Gastrocnemius medialis (tissue), 4 donors: ENCODE measurements at regions not wholly inside any gene's neighbourhood (a gene's known extent, or its start where the extent isn't known, plus 50 kb on each side); places are given as distances from the start of the nearest gene placed in this dataset.

ENCODE experiments used
- CTCF ChIP-seq, 5 experiments: fragments of 450-650 bp in 3 of 5; fragments of 200-600 bp in 2 of 5; sonication (generic) in 2 of 5; IDR thresholded peaks in 4 of 5; conservative IDR thresholded peaks in 1 of 5; 1 replicate in 4 of 5; 2 replicates in 1 of 5; pipeline ENCODE4 v1.5.1; 2016 to 2019; ENCODE audit warnings: antibody characterized with exemption in 5 of 5, mild to moderate bottlenecking in 3 of 5, moderate library complexity in 3 of 5
- POLR2A ChIP-seq, 2 donors: fragments of 450-650 bp; IDR thresholded peaks; one replicate each; pipeline ENCODE4 v1.6.1; 2017; ENCODE audit warnings: antibody characterized with exemption in 2 of 2, mild to moderate bottlenecking in 2 of 2, moderate library complexity in 2 of 2

DNA sequence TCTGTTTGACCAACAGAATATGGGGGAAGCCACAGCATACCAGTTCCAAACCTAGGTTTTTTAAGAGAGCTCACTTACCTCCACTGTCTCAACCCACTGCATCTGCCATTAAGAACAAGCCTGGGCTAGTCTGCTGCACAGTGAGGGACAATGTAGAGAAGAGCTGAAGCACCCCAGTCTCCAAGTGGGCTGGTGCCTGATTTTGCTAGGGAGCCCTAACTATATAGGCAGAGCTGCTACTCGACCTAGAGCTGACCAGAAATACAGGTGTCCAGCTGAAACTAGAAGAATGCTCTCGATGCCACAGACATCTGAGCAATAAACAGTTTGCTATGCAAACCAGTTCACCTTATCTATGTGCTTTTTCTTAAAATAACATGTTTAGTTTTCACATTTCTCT, 106.9 kb upstream of the BET1 start:
- TF ChIP-seq CTCF (IDR thresholded peaks at IDR 0.05 in 4 of 5, conservative IDR thresholded peaks at IDR 0.05 in 1 of 5) (no peak), POLR2A (IDR thresholded peaks at IDR 0.05) (no peak)
